Umbilical cord (tissue), 1 donor: ENCODE measurements at regions not wholly inside any gene's neighbourhood (a gene's known extent, or its start where the extent isn't known, plus 50 kb on each side); places are given as distances from the start of the nearest gene placed in this dataset.

Experiments used
- DNase-seq: peaks from one replicate; pipeline ENCODE4 v3.0.0-alpha.2; 2015; ENCODE audit warnings: low spot score

DNA sequence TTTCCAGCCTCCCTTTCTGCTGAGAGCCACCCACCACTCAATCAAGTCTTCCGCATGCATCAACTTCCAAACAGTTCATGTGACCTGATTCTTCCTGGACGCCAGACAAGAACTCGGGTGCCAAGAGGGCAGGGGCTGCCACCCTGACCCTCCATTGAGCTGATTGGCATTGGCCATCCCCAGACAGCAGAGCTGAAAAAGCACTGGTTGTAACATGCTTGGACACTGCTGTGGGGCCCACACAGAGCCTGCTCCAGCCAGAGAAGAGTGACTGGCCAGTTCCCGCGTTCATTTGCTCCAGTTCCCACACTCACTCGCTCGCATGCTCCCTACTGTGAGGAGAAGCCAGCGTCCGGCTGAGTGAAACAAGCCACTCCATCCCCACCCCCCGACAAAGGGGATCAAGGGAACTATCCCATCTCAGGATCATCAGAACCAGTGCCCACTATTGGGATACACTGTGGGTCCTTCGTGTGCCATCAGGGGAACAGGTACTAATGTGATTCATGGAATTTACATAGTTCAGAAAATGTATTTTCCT is 420.3 kb downstream of the NPHP4 start:
- no peak for DNase-seq

DNA sequence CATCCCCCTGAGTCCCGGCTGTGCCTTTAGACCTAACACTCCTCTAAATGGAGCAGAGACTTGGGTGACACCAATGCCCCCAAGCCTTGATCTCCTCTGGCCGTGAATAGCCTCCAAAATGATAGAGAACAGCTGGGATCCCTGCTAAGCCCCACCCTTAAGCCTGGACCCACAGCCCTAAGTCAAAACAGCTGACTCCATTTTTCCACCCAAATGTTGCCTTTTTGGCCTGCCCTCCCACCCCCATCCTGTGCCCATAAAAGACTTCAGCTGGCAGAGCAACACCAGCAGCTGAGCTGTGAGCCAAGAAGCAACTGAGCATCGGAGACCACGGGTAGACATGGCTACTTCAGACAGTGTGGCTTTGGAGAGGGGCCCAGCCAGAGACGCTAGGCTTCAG is 420.8 kb downstream of the NPHP4 start:
- DNase-seq = no peak

DNA sequence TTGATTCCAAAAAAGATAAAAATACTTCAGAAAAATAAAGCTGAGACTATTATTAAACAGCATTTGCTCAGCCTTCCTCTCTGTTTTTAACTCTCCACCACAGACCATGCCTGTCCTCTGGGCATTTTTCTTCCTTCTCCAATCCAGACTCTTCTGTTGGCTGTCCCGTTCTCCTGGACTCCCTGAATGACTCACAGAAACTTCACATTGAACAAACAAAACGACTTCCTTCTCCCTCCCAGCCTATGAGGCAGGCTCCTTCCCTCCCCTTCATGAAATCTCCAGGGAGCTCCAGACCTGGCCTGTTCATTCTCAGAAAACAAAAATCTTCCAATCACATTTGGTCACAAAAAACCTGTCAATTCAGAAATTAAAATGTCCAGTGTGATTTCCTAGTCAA is 421.3 kb downstream of the NPHP4 start:
- DNase-seq = no peak

DNA sequence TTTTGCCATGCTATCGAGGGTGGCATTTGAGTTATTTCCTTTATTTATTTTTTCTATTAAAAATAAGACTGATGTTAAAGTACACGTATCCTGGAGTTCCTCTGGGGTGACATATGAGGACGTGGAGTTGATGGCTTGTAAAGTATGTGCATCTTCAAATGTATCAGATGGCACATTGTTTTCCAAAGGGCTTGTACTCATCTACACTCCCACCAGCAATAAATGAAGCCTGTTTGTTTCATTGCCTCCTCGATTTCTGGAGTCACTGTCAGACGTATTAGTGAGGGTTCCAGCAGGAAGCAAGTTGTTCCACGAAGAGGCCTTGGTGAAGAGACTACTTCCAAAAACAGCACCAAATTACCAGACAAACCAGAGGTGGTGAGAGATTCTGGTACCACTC is 423.9 kb downstream of the NPHP4 start:
- DNase-seq = no peak

DNA sequence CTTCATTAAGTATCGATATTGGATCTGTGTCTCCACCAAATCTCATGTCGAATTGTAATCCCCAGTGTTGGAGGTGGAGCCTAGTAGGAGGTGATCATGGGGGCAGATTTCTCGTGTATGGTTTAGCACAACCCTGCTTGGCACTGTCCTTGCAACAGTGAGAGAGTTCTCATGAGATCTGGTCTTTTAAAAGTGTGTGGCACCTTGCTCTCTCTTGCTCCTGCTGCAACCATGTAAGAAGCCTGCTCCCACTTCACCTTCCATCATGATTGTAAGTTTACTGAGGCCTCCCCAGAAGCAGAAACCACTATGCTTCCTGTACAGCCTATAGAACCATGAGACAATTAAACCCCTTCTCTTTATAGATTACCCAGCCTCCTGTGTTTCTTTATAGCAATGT is 424.4 kb downstream of the NPHP4 start:
- DNase-seq = no peak

DNA sequence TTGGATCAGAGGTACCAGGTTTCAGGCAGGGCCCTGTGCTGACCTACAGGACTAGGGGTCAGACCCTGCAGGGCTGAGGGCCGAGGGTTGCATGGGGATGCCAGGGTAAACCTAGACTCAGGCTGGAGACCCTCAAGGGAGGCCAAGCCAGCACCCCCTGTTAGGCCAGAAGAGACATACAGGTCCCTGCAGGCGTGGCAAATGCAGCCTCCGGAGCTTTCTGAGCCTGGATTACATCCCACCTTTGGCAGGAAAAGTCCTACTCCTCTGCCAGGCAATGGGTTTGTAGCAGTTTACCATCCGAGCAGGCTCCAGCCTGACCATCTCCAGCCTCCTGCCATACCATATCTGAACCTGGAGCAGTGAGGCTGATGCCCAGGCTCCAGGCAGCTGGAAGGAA is 425.3 kb downstream of the NPHP4 start:
- DNase-seq = no peak

DNA sequence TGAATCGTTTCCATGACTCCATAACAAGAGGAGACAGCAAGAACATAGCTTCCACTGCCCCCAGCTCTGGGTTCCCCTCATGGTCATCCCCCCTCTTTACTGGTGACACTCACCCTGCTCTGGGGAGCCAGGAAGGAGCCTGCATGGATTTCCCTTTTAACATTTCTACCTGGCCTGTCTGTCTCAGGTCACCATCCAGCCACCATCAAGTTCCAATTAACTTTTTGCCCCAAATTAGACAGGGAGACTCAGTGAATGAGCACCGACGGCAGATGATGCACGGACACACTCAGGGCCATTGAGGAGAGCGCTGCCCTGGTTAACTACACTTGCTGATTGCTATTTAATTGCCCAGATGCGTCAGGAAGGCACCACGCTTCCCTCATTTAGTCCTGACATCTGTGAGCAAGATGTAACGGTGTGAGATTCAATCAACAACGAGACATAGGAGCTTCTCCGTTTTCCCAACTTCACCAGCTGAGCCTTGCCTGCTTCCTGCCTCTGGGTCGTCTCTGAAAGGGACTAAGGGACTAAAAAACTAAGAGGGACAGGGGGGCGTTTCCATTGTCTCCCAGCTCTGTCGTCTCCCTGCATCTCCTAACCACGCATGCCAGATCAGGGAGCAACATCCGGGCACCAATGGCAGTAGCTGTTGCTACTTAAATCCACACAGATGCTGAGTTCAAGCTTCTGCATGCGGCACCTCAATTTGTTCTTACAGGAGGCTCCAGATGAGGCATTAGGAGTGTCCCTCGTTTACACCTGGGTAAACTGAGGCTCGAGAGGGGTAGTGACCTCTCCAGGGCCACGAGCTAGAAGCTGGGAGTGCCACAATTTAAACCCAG is 426.7 kb downstream of the NPHP4 start:
- DNase-seq = no peak

DNA sequence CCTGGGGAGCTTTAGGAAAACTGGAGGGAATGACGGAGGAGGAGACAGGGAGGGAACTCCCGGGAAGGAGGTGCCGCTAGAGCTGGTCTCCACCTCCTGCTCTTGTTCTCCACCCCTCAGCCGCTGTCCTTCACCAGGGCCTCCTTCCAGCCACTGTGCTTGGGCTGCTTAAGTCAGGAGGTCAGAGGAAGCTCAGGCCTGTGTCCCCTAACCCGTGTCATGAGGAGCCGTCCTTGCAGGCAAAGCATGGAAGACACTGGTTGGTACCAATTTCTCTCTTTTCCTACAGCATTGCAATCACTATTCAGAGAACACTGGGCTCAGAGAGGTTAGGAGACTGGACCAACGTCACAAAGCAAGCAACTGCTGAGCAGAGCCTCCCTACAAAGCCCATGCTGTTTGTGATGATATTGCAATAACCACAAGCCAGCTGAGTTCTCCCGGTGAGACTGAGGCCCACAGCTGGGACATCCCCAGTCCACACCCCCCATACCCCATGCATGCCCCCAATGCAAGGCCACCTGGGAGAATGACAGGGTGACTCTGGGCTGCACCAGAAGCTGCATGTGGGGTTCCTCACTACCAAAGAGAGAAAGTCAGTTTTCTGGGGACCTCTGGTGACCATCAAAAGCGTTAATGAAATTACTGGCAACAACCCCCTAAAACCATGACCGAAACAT is 427.5 kb downstream of the NPHP4 start:
- no peak for DNase-seq

DNA sequence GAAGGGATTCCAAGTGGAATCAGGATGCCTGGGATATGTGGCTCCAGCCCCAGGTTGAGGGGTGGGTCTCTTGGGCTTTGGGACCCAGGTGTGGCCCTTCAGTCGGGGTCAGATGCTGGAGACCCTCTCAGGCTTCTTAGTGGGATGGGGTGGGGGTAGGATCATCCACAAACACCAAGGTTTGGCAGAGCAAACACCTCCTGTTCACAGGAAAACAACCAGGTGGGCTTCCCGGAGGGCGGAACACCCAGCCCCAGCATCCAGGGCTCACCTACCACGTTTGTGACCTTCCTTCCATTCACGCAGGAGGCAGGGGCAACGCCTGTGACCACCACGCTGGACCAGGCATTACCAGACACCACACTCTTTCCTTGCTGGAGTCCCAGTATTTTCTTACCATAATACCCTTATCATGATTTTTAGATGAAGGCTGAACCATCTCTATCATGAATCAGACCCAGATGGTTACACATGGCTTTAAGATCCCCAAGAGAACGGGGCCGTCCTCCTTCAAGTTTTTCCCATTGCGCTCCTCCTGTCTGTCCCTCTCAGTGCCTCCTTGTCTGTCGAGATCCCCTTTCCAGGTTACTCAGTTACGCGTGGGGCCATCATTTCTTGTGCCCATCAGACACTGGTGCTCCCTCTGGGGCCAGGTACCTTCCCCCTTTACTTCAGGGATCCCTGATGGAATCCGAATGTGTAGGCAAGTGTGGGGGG is 428.2 kb downstream of the NPHP4 start:
- no peak for DNase-seq

DNA sequence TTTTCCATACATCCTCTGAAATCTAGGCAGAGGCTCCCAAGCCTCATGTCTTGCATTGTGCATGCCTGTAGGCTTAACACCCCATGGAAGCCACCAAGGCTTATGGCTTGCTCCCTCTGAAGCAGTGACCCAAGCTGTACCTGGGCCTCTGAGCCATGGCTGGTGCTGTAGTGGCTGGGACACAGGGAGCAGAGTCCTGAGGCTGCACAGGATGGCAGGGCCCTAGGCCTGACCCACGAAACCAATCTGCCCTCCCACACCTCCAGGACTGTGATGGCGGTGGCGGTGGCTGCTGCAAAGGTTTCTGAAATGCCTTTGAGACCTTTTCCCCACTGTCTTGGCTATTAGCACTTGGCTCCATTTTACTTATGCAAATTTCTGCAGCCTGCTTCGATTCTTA is 429.5 kb downstream of the NPHP4 start:
- no peak for DNase-seq

DNA sequence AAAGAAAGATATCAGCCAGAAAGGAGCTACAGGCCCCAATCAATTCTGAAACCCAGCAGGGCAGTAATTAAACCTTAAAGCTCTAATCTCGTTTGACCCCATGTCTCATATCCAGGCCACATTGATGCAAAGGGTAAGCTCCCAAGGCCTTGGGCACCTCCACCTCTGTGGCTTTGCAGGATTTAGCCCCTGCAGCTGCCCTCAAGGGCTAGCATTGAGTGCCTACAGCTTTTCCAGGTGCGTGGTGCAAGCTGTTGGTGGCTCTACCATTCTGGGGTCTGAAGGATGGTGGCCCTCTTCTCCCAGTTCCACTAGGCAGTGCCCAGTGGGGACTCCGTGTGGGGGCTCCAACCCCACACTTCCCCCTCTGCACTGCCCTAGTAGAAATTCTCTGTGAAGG is 429.9 kb downstream of the NPHP4 start:
- no peak for DNase-seq

DNA sequence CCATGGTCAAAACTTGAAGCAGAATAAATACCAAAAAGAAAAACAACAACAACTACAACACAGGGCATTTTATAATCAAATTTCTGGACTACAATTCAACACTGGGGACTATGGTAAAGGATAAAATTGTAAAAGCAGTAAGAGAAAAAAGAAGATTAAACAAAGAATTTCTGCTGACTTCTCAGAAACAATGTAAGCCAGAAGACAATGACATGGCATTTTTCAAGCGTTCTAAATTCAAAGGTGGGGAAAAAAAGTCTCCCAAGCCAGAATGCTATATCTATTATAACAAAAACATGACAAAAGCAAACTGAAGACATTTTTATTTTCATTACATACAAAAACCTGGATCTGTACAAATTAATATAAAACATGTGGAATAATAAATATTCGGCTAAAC is 433.1 kb downstream of the NPHP4 start:
- DNase-seq = no peak

DNA sequence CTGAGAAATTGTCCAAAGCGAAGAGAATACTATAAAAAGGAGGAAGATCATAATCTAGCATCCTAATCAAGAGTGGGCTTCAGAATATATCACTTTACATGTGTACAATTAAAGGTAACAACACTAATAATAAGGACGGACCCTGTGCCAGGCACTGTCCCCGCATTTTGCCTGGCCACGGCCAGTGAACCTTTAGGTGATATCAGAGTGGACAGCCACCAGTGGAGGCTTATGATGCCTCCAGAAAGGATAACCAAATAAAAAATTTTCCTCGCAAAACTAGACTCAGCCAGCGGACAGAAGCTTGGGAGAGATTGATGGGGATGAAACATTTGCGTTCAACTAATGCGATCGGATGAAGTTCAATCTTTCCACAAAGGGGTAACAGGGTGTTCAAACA is 436.4 kb downstream of the NPHP4 start:
- no peak for DNase-seq

DNA sequence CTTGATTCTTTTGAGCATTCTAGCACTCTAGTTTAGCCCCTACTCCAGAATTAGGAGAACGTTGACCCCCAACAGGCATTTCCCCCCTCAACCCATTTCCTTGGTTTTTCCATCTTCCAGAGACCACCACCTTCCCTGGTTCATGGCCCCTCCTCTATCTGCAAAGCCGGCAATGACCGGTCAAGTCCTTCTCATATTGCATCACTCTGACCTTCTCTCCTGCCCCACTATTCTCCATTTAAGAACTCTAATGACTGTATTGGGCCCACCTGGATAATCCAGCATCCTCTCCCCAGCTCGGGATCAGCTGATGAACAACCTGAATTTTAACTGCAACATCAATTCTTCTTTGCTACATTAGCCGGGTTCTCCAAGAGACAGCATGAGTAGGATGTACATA is 437.4 kb downstream of the NPHP4 start:
- DNase-seq = no peak

DNA sequence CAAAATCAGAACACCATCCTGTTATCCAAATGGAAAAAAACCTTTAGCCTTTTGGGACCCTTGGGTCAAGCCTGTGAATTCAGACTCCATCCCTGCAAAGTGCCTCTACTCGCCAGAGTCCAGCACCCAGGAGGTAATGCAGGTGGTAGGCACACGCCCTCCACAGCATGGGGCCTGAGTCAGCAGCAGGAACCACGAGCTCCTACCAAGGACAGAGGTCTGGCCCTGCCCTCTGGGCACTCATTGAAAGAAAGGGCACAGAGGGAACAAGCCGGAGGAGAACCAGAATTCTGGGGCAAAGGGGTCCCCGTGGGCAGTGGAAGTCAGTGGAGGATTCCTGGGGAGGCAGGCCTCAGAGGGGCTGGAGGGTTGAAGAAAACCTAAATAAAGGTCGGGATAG is 438.1 kb downstream of the NPHP4 start:
- DNase-seq = no peak

DNA sequence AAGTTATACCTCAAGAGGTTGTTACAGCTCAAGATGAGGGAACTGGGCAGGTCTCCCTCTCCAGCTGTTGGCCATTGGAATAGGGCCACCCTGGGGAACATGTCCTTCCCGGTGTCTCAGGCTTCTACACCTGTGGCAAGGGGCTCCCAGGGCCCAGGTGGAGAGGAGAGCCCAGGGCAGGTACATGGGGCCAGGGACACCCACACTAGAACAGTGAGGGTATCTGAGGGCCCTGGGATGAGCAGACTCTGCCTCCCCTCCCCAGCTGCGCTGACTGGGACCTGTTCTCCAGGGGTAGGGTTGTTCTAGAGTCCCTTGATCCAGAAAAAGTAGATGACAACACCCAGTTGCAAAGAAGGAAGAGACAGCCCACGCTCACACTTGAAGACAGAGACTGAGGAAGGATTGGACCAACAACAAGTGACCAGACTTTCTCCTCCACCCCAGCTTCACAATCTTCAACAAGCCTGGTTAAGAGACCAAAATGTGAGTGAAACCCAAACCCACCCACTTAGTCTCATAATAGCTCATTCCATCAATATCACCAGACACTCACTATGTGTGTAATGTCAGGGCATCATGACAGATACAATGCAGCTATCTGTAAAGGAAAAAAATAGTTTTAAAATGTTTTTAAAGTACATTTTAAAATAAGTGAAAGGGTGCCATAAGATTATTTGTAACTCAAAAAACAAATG is 439.3 kb downstream of the NPHP4 start:
- no peak for DNase-seq

DNA sequence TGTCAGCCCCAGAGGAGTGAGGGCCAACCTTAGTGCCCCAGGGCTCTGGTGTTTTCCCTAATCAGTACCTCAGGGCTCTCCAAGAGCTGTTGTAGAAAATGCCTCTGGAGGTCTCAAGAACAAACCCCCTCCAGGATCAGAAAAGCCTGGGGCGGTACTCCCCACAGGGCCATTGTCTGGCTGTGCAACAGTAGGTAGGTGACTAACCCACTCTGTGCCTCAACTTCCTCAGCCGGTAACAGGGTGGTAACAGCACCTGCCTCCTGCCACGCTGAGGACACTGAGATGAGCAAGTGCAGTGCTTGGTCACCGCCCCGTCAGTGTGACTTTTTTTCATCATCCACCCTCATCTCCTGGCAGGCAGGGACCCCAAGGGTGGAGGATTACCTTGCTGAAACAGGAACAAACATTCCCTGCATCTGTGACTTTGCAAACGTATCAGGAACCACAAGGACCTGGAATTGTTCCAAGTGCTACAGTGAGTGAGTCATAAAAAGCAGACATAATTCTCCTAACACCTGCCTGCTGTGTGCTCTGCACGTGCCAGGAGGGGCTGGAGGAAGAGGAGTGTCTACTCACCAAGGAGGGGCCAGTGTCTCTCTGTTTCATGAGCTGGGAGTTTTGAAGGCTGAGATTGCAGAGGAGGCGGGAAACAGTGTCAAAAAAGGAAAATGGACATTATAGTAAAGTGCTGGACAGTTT is 440.8 kb downstream of the NPHP4 start:
- peak; percentile 17 for DNase-seq

DNA sequence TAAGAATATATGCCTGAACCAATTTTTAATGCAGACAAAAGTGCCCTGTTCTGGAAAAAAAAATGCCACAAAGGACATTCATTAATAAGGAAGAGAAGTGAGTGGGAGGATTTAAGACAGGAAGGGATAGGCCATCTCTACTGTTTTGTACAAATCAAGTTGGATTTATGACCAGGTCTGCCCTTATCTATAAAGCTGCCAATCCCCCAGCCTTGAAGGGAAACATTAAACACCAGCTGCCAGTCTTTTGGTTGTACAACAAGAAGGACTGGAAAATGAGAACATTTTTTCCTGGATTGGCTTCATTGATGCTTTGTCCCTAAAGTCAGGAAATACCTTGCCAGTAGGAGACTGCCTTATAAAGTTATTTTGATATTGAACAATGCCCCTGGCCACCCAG is 444.0 kb downstream of the NPHP4 start:
- DNase-seq = no peak

DNA sequence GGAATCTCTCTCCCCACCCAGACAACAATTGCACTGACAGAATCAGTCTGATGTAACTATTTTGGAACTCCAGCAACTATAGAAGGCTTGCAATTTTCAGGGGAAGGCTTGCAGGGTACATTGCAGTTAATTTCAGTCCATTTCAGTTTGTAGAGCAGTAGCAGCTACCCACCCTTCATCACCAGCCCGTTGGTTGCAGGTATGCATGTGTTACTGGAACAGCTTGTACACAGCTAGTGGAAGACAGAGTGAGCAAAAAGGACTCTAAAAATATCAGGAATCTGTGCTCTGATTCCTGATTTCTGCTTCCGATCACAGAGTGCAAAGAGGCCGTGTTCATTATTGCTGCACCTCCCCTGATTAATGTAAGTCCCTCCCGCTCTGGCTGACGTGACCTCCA is 449.0 kb downstream of the NPHP4 start:
- no peak for DNase-seq

DNA sequence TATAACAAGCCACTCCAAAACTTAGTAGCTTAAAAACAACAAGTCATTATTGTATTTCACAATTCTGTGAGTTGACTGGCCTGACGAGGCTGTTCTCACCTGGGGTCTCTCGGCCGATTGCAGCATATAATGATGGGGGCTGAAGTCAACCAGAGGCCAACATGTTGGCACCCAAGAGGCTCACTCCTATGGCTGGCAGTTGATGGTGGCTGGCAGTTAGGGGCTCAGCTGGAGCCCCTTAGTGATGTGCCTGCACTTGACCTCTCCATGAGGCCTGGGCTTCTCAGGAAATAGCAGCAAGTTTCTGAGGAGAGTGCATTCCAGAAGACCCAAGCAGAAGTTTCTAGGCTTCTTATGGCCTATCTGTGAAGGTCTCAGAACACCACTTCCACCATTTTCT is 459.4 kb downstream of the NPHP4 start:
- DNase-seq = no peak

DNA sequence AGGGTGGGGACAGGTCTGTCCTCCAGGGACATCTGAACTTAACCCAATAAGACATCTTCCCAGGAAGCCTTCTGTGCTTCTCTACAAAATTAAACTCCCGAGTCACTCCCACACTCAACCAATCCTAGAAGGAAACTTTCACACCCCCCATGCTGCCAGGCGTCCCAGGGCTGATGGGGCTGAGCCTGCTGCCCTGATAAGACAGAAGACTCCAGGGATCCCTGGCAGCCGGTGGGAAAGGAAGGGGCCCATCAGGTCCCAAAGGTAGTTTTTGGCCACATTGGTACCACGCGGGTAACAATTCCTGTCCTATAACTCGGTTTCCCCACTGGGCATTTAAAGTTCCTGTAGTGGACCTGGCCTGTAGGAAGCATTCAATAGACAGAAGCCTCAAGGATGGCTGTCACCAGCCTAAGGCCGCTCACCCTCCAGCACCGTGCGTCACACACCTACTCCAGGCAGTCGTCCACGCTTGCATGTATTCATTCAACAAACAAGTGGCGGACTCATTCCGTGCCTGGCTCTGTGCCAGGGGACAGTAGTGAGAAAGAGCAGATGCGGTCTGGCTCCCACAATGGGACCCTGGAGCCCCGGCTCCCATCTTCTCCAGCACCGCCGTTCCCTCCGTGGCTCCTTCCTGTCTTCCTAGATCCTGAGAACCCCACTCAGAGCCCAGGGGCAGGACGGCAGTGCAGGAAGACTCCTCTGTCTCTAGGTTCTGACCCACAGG is 465.2 kb downstream of the NPHP4 start:
- no peak for DNase-seq
